SKM-1 treated with dmso at 0.1 percent for 144 hours (cell line): ENCODE measurements at regions not wholly inside any gene's neighbourhood (a gene's known extent, or its start where the extent isn't known, plus 50 kb on each side); places are given as distances from the start of the nearest gene placed in this dataset.
A peak's percentile ranks its signal among the peaks of the same experiment; 100 is the strongest.
"Not testable (repeated sequence)": the region's sequence is repeated elsewhere in the genome, so short reads cannot be mapped to it uniquely, and the experiment has no call there.

ENCODE experiments used
- DNase-seq: peaks from one replicate; lab custom pipeline; 2025; ENCODE audit not compliant: unreplicated experiment; lab: John Stamatoyannopoulos, UW

- no peak for DNase-seq
Measured at GRCh38 chr6:100101644-100102043, 107.6 kb upstream of the MCHR2 start.

- DNase-seq: no peak
Measured at GRCh38 chr6:100100776-100101175, 106.8 kb upstream of the MCHR2 start.

- DNase-seq: peak; percentile 35
Measured at GRCh38 chr6:100099189-100100074, 105.4 kb upstream of the MCHR2 start.

- DNase-seq: no peak
Measured at GRCh38 chr6:100096936-100097335, 102.9 kb upstream of the MCHR2 start.

GRCh38 chr6:100096341-100096740 lies 102.3 kb upstream of the MCHR2 start:
- DNase-seq: no peak

GRCh38 chr6:100093405-100093804 lies 99.4 kb upstream of the MCHR2 start:
- no peak for DNase-seq

- DNase-seq: no peak
Measured at GRCh38 chr6:100088009-100088408, 94.0 kb upstream of the MCHR2 start.

GRCh38 chr6:100084991-100085364 lies 91.0 kb upstream of the MCHR2 start:
- DNase-seq: no peak

- no peak for DNase-seq
Measured at GRCh38 chr6:100084316-100084990, 90.4 kb upstream of the MCHR2 start.

GRCh38 chr6:100078509-100078908 lies 84.5 kb upstream of the MCHR2 start:
- DNase-seq: no peak

- DNase-seq: no peak
Measured at GRCh38 chr6:100065348-100065747, 71.3 kb upstream of the MCHR2 start.

GRCh38 chr6:100062621-100063020 lies 68.6 kb upstream of the MCHR2 start:
- DNase-seq: no peak

- DNase-seq: no peak
Measured at GRCh38 chr6:100057941-100058340, 63.9 kb upstream of the MCHR2 start.

GRCh38 chr6:100050550-100050949 lies 56.5 kb upstream of the MCHR2 start:
- no peak for DNase-seq

- not testable (repeated sequence) for DNase-seq
Measured at GRCh38 chr6:100043961-100044360, 49.9 kb upstream of the MCHR2 start.
